ENCODE measurements at regions not wholly inside any gene's neighbourhood (a gene's known extent, or its start where the extent isn't known, plus 50 kb on each side); places are given as distances from the start of the nearest gene placed in this dataset.
"Not testable (repeated sequence)": the region's sequence is repeated elsewhere in the genome, so short reads cannot be mapped to it uniquely, and the experiment has no call there.

DNA sequence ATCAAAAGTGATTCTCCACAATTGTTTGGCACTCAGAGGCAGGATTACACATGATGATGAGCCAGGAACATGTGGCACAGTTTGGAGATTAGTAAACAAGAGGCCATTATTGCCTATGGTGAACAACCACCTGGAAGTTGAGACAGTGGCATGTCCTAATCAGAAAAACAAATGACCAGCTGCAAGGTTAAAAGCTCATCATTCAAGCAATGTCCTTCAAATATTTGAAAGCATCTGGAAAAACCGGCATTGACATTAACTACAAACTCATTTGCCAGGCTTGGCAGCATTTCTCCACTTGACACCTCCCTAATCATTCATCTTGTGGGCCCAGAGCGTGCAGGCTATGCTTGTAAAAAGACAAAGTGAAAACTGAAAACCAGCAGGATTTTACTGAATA is 80.6 kb upstream of the MEGF10 start:
- DNase-seq (ENCODE audit: insufficient read length, low spot score) (no peak), FAIRE-seq (no peak)

- DNase-seq (ENCODE audit: insufficient read length, low spot score) = no peak
- FAIRE-seq = no peak
Observed at GRCh38 chr5:127213231-127213630, 77.4 kb upstream of the MEGF10 start.

GRCh38 chr5:127216143-127216542 is 74.5 kb upstream of the MEGF10 start:
- DNase-seq (ENCODE audit: insufficient read length, low spot score) (no peak), FAIRE-seq (no peak)

- DNase-seq (ENCODE audit: insufficient read length, low spot score) = no peak
- no peak for FAIRE-seq
Observed at GRCh38 chr5:127216898-127217675, 73.5 kb upstream of the MEGF10 start.

DNA sequence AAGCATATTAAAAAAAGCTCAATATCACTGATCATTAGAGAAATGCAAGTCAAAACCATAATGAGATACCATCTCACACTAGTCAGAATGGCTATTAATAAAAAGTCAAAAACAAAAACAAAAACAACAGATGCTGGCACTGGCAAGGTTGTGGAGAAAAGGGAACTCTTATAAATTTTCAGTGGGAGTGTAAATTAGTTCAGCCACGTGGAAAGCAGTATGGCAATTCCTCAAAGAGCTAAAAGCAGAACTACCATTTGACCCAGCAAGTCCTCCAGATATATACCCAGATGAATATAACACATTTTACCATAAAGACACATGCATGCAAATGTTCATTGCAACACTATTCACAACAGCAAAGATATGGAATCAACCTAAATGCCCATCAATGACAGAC is 68.7 kb upstream of the MEGF10 start:
- FAIRE-seq; DNase-seq (ENCODE audit: insufficient read length, low spot score): not testable (repeated sequence)

DNA sequence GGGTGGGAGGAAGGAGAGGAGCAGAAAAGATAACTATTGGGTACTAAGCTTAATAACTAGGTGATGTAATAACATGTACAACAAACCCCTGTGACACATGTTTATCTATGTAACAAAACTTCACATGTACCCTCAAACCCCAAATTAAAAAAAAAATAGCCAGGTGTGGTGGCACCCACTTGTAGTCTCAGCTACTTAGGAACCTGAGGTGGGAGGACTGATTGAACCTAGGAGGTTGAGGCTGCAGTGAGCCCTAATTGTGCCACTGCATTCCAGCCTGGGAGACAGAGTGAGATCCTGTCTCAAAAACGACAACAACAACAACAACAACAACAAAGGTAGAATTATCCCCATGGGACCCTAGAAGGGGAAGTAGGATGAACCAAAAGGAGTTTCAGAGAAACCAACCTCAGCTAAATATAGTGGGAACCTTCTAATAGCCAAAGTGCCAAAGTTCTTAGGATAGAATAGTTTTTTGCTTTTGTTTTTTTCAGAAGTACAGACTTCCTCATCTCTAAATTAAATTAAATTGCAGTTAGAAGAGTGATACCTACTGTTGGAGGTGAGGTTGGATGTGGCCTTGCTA is 67.9 kb upstream of the MEGF10 start:
- DNase-seq (ENCODE audit: insufficient read length, low spot score) = not testable (repeated sequence)
- FAIRE-seq = peak; percentile 62

- no peak for DNase-seq (ENCODE audit: insufficient read length, low spot score)
- FAIRE-seq = no peak
Observed at GRCh38 chr5:127223256-127223974, 67.2 kb upstream of the MEGF10 start.

DNA sequence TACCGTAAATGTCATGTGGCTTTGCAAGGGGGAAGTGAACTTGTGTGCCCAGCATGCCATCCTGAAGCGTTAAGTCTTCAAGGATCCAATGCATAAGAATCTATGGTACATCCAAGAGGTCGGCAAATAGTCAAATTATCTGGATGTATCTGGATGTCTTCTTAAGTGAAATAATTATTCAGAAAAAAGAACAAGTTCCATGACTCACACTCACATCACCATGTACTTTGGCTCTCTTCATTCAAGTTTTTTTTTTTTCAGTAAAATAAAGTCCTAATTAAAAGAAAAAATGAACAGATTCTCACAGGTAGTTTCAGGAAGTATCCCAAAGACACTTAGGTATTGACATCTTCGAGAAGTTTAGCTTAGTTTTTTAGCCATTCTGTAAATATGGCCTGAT is 62.7 kb upstream of the MEGF10 start:
- no peak for FAIRE-seq
- no peak for DNase-seq (ENCODE audit: insufficient read length, low spot score)

GRCh38 chr5:127228540-127229184 is 61.9 kb upstream of the MEGF10 start:
- no peak for FAIRE-seq
- DNase-seq (ENCODE audit: insufficient read length, low spot score) = no peak

- FAIRE-seq (peak; percentile 91), DNase-seq (ENCODE audit: insufficient read length, low spot score) (peak; percentile 43)
Observed at GRCh38 chr5:127229185-127229889, 61.3 kb upstream of the MEGF10 start.

GRCh38 chr5:127231118-127231517 is 59.5 kb upstream of the MEGF10 start:
- DNase-seq (ENCODE audit: insufficient read length, low spot score) (no peak), FAIRE-seq (no peak)

DNA sequence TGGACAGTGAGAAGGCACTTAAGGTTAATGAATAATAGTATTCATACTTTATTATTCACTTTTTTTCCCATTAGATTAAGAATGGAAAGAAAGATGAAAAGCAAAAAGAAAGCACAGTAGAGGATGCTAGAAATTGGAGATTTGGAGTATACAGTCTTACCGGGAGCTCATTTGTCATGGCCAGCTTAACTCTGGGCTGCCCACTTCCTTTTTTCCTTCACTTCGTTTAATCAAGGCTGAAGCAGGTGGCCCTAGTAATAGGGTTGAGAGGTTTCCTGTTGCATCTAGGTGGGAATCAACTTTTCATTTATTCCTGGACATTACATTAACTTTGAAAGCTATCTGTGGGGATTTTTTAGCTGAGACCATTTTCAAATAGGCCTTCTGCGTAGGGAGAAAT is 57.0 kb upstream of the MEGF10 start:
- FAIRE-seq = no peak
- DNase-seq (ENCODE audit: insufficient read length, low spot score) = no peak

GRCh38 chr5:127235136-127235535 is 55.5 kb upstream of the MEGF10 start:
- DNase-seq (ENCODE audit: insufficient read length, low spot score) (no peak), FAIRE-seq (no peak)

GRCh38 chr5:127236254-127236653 is 54.3 kb upstream of the MEGF10 start:
- FAIRE-seq = no peak
- DNase-seq (ENCODE audit: insufficient read length, low spot score) = no peak
